CD14-positive monocyte (primary cell): ENCODE measurements at regions not wholly inside any gene's neighbourhood (a gene's known extent, or its start where the extent isn't known, plus 50 kb on each side); places are given as distances from the start of the nearest gene placed in this dataset.

Experiments used
- DNase-seq, 3 donors: peaks; one replicate each; pipeline ENCODE4 v3.0.0-alpha.2; 2011 to 2022
- H2AFZ ChIP-seq: 2 replicates; pipeline ENCODE4 v1.6.0; 2012; ENCODE audit warnings: mild to moderate bottlenecking, low read depth, low read length, inconsistent platforms; ENCODE audit not compliant: insufficient read depth, poor library complexity, severe bottlenecking
- H3K27ac ChIP-seq, 2 donors: 1 replicate in 1 of 2; 2 replicates in 1 of 2; pipeline ENCODE4 v1.5.1; 2012 to 2013; ENCODE audit warnings: low read length in 2 of 2, control low read depth in 1 of 2, inconsistent platforms in 1 of 2, low read depth in 1 of 2, mild to moderate bottlenecking in 1 of 2
- H3K27me3 ChIP-seq, 2 donors: one replicate each; pipeline versions ENCODE4 v1.6.0 to v1.6.1; 2011 to 2013; ENCODE audit warnings: low read length in 2 of 2; ENCODE audit not compliant: control insufficient read depth in 2 of 2, insufficient read depth in 2 of 2
- H3K36me3 ChIP-seq, 2 donors: replicated peaks in 1 of 2; 1 replicate in 1 of 2; 2 replicates in 1 of 2; pipeline versions ENCODE4 v1.5.1 to v1.6.1; 2012 to 2013; ENCODE audit warnings: low read length in 2 of 2, control low read depth in 1 of 2, inconsistent platforms in 1 of 2, mild to moderate bottlenecking in 1 of 2; ENCODE audit not compliant: insufficient read depth in 2 of 2, control insufficient read depth in 1 of 2
- H3K4me1 ChIP-seq, 2 donors: 1 replicate in 1 of 2; 2 replicates in 1 of 2; pipeline versions ENCODE4 v1.5.1 to v1.6.1; 2012 to 2013; ENCODE audit warnings: low read length in 2 of 2, control low read depth in 1 of 2, inconsistent platforms in 1 of 2, mild to moderate bottlenecking in 1 of 2, moderate library complexity in 1 of 2; ENCODE audit not compliant: insufficient read depth in 2 of 2, control insufficient read depth in 1 of 2
- H3K4me2 ChIP-seq: replicated peaks from 2 replicates; pipeline ENCODE3; 2012; ENCODE audit warnings: low read length, moderate library complexity, mild to moderate bottlenecking; ENCODE audit not compliant: poor library complexity, severe bottlenecking; ENCODE audit errors: extremely low read depth
- H3K4me3 ChIP-seq, 3 experiments: fragments of 200-600 bp in 1 of 3; sonication (generic) in 1 of 3; replicated peaks in 1 of 3; 1 replicate in 2 of 3; 2 replicates in 1 of 3; pipeline ENCODE4 v1.5.1; 2011 to 2013; ENCODE audit warnings: low read length in 3 of 3, mild to moderate bottlenecking in 3 of 3, control low read depth in 2 of 3, low read depth in 2 of 3, inconsistent platforms in 1 of 3, moderate library complexity in 1 of 3
- H3K79me2 ChIP-seq: 2 replicates; pipeline ENCODE4 v1.6.0; 2012; ENCODE audit warnings: mild to moderate bottlenecking, control low read depth, inconsistent platforms, low read length, moderate library complexity; ENCODE audit not compliant: insufficient read depth
- H3K9ac ChIP-seq: 2 replicates; pipeline ENCODE4 v1.6.0; 2017; ENCODE audit warnings: low read length, mild to moderate bottlenecking; ENCODE audit not compliant: insufficient read depth, poor library complexity, severe bottlenecking
- H3K9me3 ChIP-seq, 2 donors: replicated peaks in 1 of 2; 1 replicate in 1 of 2; 2 replicates in 1 of 2; pipeline versions ENCODE4 v1.5.1 to v1.6.1; 2012 to 2013; ENCODE audit warnings: low read length in 2 of 2, control low read depth in 1 of 2; ENCODE audit not compliant: control insufficient read depth in 1 of 2, insufficient read depth in 1 of 2
- H4K20me1 ChIP-seq: 2 replicates; pipeline ENCODE4 v1.6.0; 2012; ENCODE audit warnings: mild to moderate bottlenecking, low read length, control low read depth, moderate library complexity; ENCODE audit not compliant: insufficient read depth
- H3K27ac Mint-ChIP-seq, 7 donors: one replicate each; pipeline ENCODE4 v1.8.0; 2020; ENCODE audit warnings: mild to moderate bottlenecking in 7 of 7, mixed read lengths in 7 of 7, moderate library complexity in 6 of 7, inconsistent platforms in 2 of 7
- H3K27me3 Mint-ChIP-seq, 3 donors: one replicate each; pipeline ENCODE4 v1.8.0; 2021 to 2022; ENCODE audit warnings: low read depth in 3 of 3, mild to moderate bottlenecking in 3 of 3, mixed read lengths in 3 of 3, moderate library complexity in 3 of 3, inconsistent platforms in 1 of 3
- H3K36me3 Mint-ChIP-seq, 2 donors: one replicate each; pipeline ENCODE4 v1.8.0; 2020; ENCODE audit warnings: mixed read lengths in 2 of 2, inconsistent platforms in 1 of 2, mild to moderate bottlenecking in 1 of 2
- H3K4me1 Mint-ChIP-seq: one replicate; pipeline ENCODE4 v1.8.0; 2020; ENCODE audit warnings: mild to moderate bottlenecking, mixed read lengths
- H3K4me3 Mint-ChIP-seq, 2 donors: one replicate each; pipeline ENCODE4 v1.8.0; 2020; ENCODE audit warnings: mild to moderate bottlenecking in 2 of 2, mixed read lengths in 2 of 2, moderate library complexity in 1 of 2
- H3K9me3 Mint-ChIP-seq, 7 donors: one replicate each; pipeline ENCODE4 v1.8.0; 2020 to 2022; ENCODE audit warnings: mixed read lengths in 7 of 7, mild to moderate bottlenecking in 6 of 7, moderate library complexity in 6 of 7, inconsistent platforms in 2 of 7
- CTCF ChIP-seq: fragments of 200-600 bp; IDR thresholded peaks from one replicate; pipeline ENCODE4 v1.8.0; 2022; ENCODE audit warnings: antibody characterized with exemption, mild to moderate bottlenecking
- WGBS: methylation state at CpG from one replicate; pipeline ENCODE4 v1.1.5; 2013; ENCODE audit warnings: missing lambda C conversion rate; ENCODE audit not compliant: insufficient coverage; 5-methylcytosine and 5-hydroxymethylcytosine counted together
- intact Hi-C, 2 donors: fragments of 100-400 bp; cut with micrococcal nuclease; formaldehyde crosslinking; loops; one replicate each; pipeline versions ENCODE4 v1.15.0 to v1.15.1; 2023

GRCh38 chr13:105135852-105136615, 1399.4 kb downstream of the EFNB2 start:
- no peaks in the 10 kb centered on the region for H3K79me2 ChIP-seq
- no peak overlapping the region for H3K9ac ChIP-seq
- Mint-ChIP-seq H3K27ac (no peak overlapping the region), H3K4me1 (peaks cover 28% of the 10 kb centered on the region), H3K36me3 (no peaks in the 10 kb centered on the region), H3K4me3 (no peak overlapping the region), H3K9me3 (peaks cover 0 to 2% (median 0%) of the 10 kb centered on the region in 7 donors), H3K27me3 (peaks cover 0 to 2% (median 0%) of the 10 kb centered on the region in 3 donors)
- no peak overlapping the region for H2AFZ ChIP-seq
- H3K27ac ChIP-seq = no peak overlapping the region
- H3K4me2 ChIP-seq = no peak overlapping the region
- no peaks in the 10 kb centered on the region for H3K36me3 ChIP-seq
- WGBS = no CpG with 5 or more reads among the region's 3 CpGs
- H4K20me1 ChIP-seq = no peaks in the 10 kb centered on the region
- TF ChIP-seq CTCF = no peak
- H3K27me3 ChIP-seq = no peaks in the 10 kb centered on the region
- intact Hi-C loops = no loop called here
- H3K4me3 ChIP-seq = no peak overlapping the region
- H3K9me3 ChIP-seq = no peaks in the 10 kb centered on the region
- DNase-seq = no peak
- H3K4me1 ChIP-seq = peaks cover 16% of the 10 kb centered on the region in 2 donors

GRCh38 chr13:105127732-105128131, 1407.7 kb downstream of the EFNB2 start:
- no peak for DNase-seq
- no peaks in the 10 kb centered on the region for H3K36me3 ChIP-seq
- no peak overlapping the region for H3K4me2 ChIP-seq
- no peak overlapping the region for H3K4me3 Mint-ChIP-seq
- H3K27me3 ChIP-seq = no peaks in the 10 kb centered on the region
- no peak overlapping the region for H3K9ac ChIP-seq
- no peaks in the 10 kb centered on the region for H3K4me1 Mint-ChIP-seq
- no peak overlapping the region for H2AFZ ChIP-seq
- H3K27ac Mint-ChIP-seq = no peak overlapping the region
- no peaks in the 10 kb centered on the region for H4K20me1 ChIP-seq
- no peaks in the 10 kb centered on the region for H3K27me3 Mint-ChIP-seq
- TF ChIP-seq CTCF = no peak
- no peak overlapping the region for H3K27ac ChIP-seq
- H3K4me3 ChIP-seq = no peak overlapping the region
- H3K9me3 ChIP-seq = no peaks in the 10 kb centered on the region
- H3K9me3 Mint-ChIP-seq = peaks cover 0 to 4% (median 0%) of the 10 kb centered on the region in 7 donors
- no peaks in the 10 kb centered on the region for H3K79me2 ChIP-seq
- WGBS = no CpG with 5 or more reads among the region's 2 CpGs
- no peaks in the 10 kb centered on the region for H3K36me3 Mint-ChIP-seq
- intact Hi-C loops = no loop called here
- no peaks in the 10 kb centered on the region for H3K4me1 ChIP-seq
